ENCODE measurements at regions not wholly inside any gene's neighbourhood (a gene's known extent, or its start where the extent isn't known, plus 50 kb on each side); places are given as distances from the start of the nearest gene placed in this dataset.

DNA sequence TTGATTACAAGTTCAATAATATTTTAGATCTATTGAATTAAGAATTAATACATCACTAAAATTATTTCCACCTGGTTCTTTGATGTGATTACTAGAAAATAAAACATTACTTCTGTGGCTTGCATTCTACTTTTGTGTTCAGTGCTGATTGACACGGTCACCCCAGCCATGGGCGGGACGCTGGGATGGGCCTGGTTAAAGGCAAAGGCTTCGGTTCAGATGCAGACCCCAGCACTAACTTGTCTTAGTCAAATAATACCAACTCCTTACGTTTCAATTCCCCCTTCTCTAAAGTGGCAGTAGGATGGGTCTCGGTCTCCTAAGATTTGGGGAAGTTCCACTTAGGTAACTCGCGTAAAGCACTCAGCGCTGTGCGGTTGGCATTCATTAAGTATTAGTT, 144.9 kb downstream of the URI1 start:
- no peak for DNase-seq
- Mint-ChIP-seq H3K27me3 (ENCODE audit: unreplicated experiment) (peaks cover 8% of the 10 kb centered on the region), H3K36me3 (ENCODE audit: unreplicated experiment) (no peaks in the 10 kb centered on the region), H3K4me3 (ENCODE audit: unreplicated experiment) (no peak overlapping the region), H3K4me1 (ENCODE audit: low read depth, unreplicated experiment) (peaks cover 7% of the 10 kb centered on the region), H3K27ac (ENCODE audit: unreplicated experiment) (no peak overlapping the region), H3K9me3 (ENCODE audit: unreplicated experiment) (peaks cover 3% of the 10 kb centered on the region)
- TF ChIP-seq CTCF (IDR thresholded peaks at IDR 0.05; ENCODE audit: partially characterized antibody, unreplicated experiment): no peak

DNA sequence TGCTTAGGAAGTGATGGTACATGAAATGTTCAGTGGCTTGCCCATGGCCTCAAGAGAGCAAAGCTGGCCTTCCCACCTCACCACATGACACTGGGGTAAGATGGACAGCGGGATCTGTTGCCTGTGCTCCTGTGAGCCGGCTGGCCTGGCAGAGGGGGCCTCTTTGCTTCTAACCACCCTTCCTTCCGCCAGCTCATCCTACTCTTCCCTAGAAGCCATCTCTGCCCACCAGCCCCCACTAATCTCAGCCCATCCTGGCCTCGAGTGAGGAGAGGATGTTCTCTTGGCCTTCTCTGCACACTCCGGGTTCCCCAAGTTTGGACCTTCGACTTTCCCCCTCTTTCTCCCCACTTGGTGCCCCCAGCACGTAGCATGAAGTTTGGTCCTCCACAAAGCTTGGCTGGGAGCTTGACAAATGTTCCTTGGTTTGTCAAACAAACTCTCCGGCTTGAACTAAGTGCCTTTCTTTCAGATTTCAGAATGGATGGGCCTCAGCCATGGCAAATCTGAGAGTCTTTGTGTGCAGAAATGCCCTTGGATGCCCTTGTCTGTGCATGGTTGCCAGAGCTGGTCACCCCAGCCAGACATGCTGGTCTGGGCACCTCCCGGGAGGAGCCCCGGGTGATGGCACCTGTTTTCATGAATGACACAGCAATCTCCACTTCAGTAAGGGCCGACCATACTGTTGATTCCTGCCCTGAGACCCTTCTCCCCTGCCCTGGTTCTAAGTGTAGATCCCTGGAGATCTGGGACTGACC, 145.5 kb downstream of the URI1 start:
- H3K27ac Mint-ChIP-seq (ENCODE audit: unreplicated experiment): no peak overlapping the region
- H3K9me3 Mint-ChIP-seq (ENCODE audit: unreplicated experiment): peaks cover 3% of the 10 kb centered on the region
- no peak for DNase-seq
- H3K4me1 Mint-ChIP-seq (ENCODE audit: low read depth, unreplicated experiment): peaks cover 7% of the 10 kb centered on the region
- no peak overlapping the region for H3K4me3 Mint-ChIP-seq (ENCODE audit: unreplicated experiment)
- H3K27me3 Mint-ChIP-seq (ENCODE audit: unreplicated experiment): peaks cover 9% of the 10 kb centered on the region
- H3K36me3 Mint-ChIP-seq (ENCODE audit: unreplicated experiment): no peaks in the 10 kb centered on the region
- TF ChIP-seq CTCF (IDR thresholded peaks at IDR 0.05; ENCODE audit: partially characterized antibody, unreplicated experiment): no peak

- DNase-seq: no peak
- Mint-ChIP-seq H3K27ac (ENCODE audit: unreplicated experiment) (no peak overlapping the region), H3K4me1 (ENCODE audit: low read depth, unreplicated experiment) (peaks cover 7% of the 10 kb centered on the region), H3K36me3 (ENCODE audit: unreplicated experiment) (no peaks in the 10 kb centered on the region), H3K9me3 (ENCODE audit: unreplicated experiment) (peaks cover 3% of the 10 kb centered on the region), H3K27me3 (ENCODE audit: unreplicated experiment) (peaks cover 12% of the 10 kb centered on the region), H3K4me3 (ENCODE audit: unreplicated experiment) (no peak overlapping the region)
- TF ChIP-seq CTCF (IDR thresholded peaks at IDR 0.05; ENCODE audit: partially characterized antibody, unreplicated experiment): no peak
These were observed 146.5 kb downstream of the URI1 start for GRCh38 chr19:30088567-30088966.

DNA sequence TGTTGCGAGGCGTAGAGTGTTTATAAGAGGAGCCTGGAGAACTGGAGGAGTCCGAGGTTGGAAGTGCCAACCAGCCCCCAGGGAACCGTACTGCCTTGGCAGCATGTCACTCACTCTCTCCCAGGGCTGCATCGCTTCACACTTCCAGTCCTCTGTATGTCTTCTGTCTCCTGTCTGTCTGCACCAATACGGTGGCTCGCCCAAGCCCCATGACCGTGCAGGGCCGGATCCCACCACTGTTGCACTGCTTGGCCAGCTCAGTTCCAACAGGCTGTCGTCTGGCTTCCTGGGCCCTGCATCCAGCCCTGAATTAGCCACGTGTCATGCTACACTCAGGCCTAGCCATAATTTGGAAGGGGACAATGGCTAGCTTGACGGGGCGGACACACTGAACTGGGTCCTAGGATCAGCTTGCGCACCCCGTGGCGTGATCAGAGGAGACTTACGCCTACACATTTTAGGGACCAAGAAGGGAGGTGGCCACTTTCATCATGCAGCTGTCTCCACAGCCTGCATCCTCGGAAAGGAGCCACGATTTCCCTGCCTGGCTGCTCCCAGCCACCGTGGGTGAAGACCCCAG, 147.1 kb downstream of the URI1 start:
- no peak for DNase-seq
- Mint-ChIP-seq H3K4me1 (ENCODE audit: low read depth, unreplicated experiment) (peaks cover 7% of the 10 kb centered on the region), H3K27ac (ENCODE audit: unreplicated experiment) (no peak overlapping the region), H3K9me3 (ENCODE audit: unreplicated experiment) (peaks cover 3% of the 10 kb centered on the region), H3K36me3 (ENCODE audit: unreplicated experiment) (no peaks in the 10 kb centered on the region), H3K4me3 (ENCODE audit: unreplicated experiment) (no peak overlapping the region), H3K27me3 (ENCODE audit: unreplicated experiment) (peaks cover 18% of the 10 kb centered on the region)
- no peak for TF ChIP-seq CTCF (IDR thresholded peaks at IDR 0.05; ENCODE audit: partially characterized antibody, unreplicated experiment)

- Mint-ChIP-seq H3K4me1 (ENCODE audit: low read depth, unreplicated experiment) (peaks cover 7% of the 10 kb centered on the region), H3K4me3 (ENCODE audit: unreplicated experiment) (no peak overlapping the region), H3K9me3 (ENCODE audit: unreplicated experiment) (peaks cover 3% of the 10 kb centered on the region), H3K36me3 (ENCODE audit: unreplicated experiment) (no peaks in the 10 kb centered on the region), H3K27ac (ENCODE audit: unreplicated experiment) (no peak overlapping the region), H3K27me3 (ENCODE audit: unreplicated experiment) (peaks cover 21% of the 10 kb centered on the region)
- no peak for TF ChIP-seq CTCF (IDR thresholded peaks at IDR 0.05; ENCODE audit: partially characterized antibody, unreplicated experiment)
- DNase-seq: no peak
These were observed 148.4 kb downstream of the URI1 start for GRCh38 chr19:30090476-30090875.
